ENCODE measurements at regions not wholly inside any gene's neighbourhood (a gene's known extent, or its start where the extent isn't known, plus 50 kb on each side); places are given as distances from the start of the nearest gene placed in this dataset.

DNA sequence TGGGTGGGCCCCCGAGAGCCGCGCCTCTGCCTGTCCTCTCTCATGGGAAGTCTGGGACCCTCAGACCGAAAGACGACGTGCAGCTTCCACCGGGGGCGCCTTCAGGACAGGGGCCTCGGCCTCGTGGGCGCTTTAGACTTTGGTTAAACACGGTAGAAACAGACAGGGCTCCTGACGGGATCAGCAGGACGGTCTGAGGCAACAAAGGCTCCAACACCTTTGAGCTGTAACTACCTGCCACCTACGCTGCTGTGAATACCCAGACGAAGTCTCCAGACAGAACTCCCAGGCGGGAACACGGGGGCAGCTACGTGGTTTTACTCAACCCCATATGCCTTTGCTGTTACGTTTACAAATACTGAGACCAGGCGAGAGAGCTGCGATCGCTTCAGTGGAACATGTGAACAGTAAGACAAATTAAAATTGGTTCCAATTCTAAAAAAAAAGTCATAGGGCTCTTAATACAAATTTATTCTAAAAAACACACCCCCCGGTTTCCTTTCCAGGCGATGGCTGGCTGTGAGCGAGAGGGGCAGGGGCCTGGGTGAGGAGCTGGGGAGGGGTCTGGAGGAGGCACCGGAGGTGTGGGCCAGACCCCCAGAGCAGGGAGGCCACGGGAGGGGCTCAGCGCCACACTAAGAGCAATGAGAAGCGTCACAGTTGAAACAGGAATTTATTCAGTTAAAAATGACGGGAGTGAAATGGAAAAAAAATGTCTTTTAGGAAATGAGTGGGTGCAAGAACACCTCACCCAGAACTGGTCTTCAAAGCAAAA is 453.2 kb downstream of the QKI start:
- Histone ChIP-seq H3K4ac (ENCODE audit: low read depth in 1 of 2, low read length in 2 of 2) (no peak overlapping the region), H2AFZ (ENCODE audit: low read depth, low read length) (no peak overlapping the region), H2AK5ac (ENCODE audit: low read length, severe bottlenecking) (no peak overlapping the region), H3K9ac (ENCODE audit: low read length) (no peak overlapping the region), H3K4me3 (ENCODE audit: insufficient read depth in 1 of 2, low read depth in 1 of 2, low read length in 2 of 2) (no peak overlapping the region), H3K36me3 (ENCODE audit: control insufficient read depth in 1 of 2, insufficient read depth in 2 of 2, low read depth in 1 of 2, low read length in 2 of 2) (peaks cover 0 to 3% of the 10 kb centered on the region in 2 experiments), H4K8ac (ENCODE audit: low read length) (no peak overlapping the region), H3K4me1 (ENCODE audit: control insufficient read depth, insufficient read depth, low read depth, low read length) (no peaks in the 10 kb centered on the region), H3K9me3 (ENCODE audit: control insufficient read depth, low read length) (no peaks in the 10 kb centered on the region), H3K79me1 (replicated peaks; ENCODE audit: low read length, poor library complexity, severe bottlenecking) (no peaks in the 10 kb centered on the region), H4K91ac (ENCODE audit: low read length) (no peak overlapping the region), H3K4me2 (ENCODE audit: low read length, poor library complexity, severe bottlenecking) (no peak overlapping the region), H2BK15ac (ENCODE audit: low read depth, poor library complexity, severe bottlenecking) (no peak overlapping the region), H3K27ac (ENCODE audit: low read length, poor library complexity, severe bottlenecking) (no peak overlapping the region), H2BK12ac (ENCODE audit: low read length in 2 of 2) (no peak overlapping the region), H3K27me3 (ENCODE audit: control insufficient read depth in 1 of 2, insufficient read depth in 1 of 2, low read length in 2 of 2) (no peaks in the 10 kb centered on the region), H2BK5ac (ENCODE audit: low read depth, low read length, poor library complexity, severe bottlenecking) (no peak overlapping the region), H2BK120ac (ENCODE audit: low read depth, low read length) (no peak overlapping the region), H3K18ac (ENCODE audit: low read depth in 1 of 2, low read length in 2 of 2) (no peak overlapping the region), H3K23ac (ENCODE audit: low read length in 2 of 2) (no peak overlapping the region), H3K14ac (ENCODE audit: low read length in 2 of 2) (no peak overlapping the region)
- 66% methylated on average over 27 of the region's 31 CpGs for WGBS
- no peak for DNase-seq

DNA sequence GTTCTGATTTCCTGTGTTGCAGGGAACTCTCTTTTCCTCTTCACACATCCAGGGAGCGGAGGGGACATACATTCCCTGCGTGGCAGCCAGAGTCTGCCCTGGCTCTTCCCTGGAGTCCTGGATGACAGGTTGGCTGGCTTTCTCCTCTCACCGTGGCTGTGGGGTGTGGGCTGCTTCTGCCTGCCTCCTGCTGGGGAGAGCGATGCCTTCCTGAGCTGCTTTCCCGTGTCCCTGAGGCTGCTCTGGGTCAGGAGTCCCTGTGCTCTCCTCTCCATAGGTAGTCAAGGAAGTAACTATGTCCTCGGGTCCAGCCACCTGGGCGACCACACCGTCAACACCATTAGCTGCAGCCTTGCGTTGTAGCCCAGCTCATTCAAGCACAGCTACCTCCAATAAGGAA is 451.7 kb downstream of the QKI start:
- H3K79me1 ChIP-seq (replicated peaks; ENCODE audit: low read length, poor library complexity, severe bottlenecking) = no peaks in the 10 kb centered on the region
- no peak overlapping the region for H2BK5ac ChIP-seq (ENCODE audit: low read depth, low read length, poor library complexity, severe bottlenecking)
- H3K18ac ChIP-seq (ENCODE audit: low read depth in 1 of 2, low read length in 2 of 2) = no peak overlapping the region
- H3K14ac ChIP-seq (ENCODE audit: low read length in 2 of 2) = peak overlapping the region in 1 of 2 experiments; percentile 11
- no peak overlapping the region for H3K4me3 ChIP-seq (ENCODE audit: insufficient read depth in 1 of 2, low read depth in 1 of 2, low read length in 2 of 2)
- H3K27me3 ChIP-seq (ENCODE audit: control insufficient read depth in 1 of 2, insufficient read depth in 1 of 2, low read length in 2 of 2) = no peaks in the 10 kb centered on the region
- H3K4me1 ChIP-seq (ENCODE audit: control insufficient read depth, insufficient read depth, low read depth, low read length) = no peaks in the 10 kb centered on the region
- H3K36me3 ChIP-seq (ENCODE audit: control insufficient read depth in 1 of 2, insufficient read depth in 2 of 2, low read depth in 1 of 2, low read length in 2 of 2) = peaks cover 0 to 3% of the 10 kb centered on the region in 2 experiments
- no peak overlapping the region for H4K8ac ChIP-seq (ENCODE audit: low read length)
- H2BK12ac ChIP-seq (ENCODE audit: low read length in 2 of 2) = no peak overlapping the region
- no peak for DNase-seq
- no peak overlapping the region for H2BK120ac ChIP-seq (ENCODE audit: low read depth, low read length)
- H3K9ac ChIP-seq (ENCODE audit: low read length) = no peak overlapping the region
- no peak overlapping the region for H4K91ac ChIP-seq (ENCODE audit: low read length)
- H3K9me3 ChIP-seq (ENCODE audit: control insufficient read depth, low read length) = no peaks in the 10 kb centered on the region
- no peak overlapping the region for H2BK15ac ChIP-seq (ENCODE audit: low read depth, poor library complexity, severe bottlenecking)
- H3K27ac ChIP-seq (ENCODE audit: low read length, poor library complexity, severe bottlenecking) = no peak overlapping the region
- 67% methylated on average over 9 of the region's 9 CpGs for WGBS
- H3K4me2 ChIP-seq (ENCODE audit: low read length, poor library complexity, severe bottlenecking) = no peak overlapping the region
- H3K23ac ChIP-seq (ENCODE audit: low read length in 2 of 2) = no peak overlapping the region
- H2AK5ac ChIP-seq (ENCODE audit: low read length, severe bottlenecking) = no peak overlapping the region
- no peak overlapping the region for H3K4ac ChIP-seq (ENCODE audit: low read depth in 1 of 2, low read length in 2 of 2)
- H2AFZ ChIP-seq (ENCODE audit: low read depth, low read length) = no peak overlapping the region

DNA sequence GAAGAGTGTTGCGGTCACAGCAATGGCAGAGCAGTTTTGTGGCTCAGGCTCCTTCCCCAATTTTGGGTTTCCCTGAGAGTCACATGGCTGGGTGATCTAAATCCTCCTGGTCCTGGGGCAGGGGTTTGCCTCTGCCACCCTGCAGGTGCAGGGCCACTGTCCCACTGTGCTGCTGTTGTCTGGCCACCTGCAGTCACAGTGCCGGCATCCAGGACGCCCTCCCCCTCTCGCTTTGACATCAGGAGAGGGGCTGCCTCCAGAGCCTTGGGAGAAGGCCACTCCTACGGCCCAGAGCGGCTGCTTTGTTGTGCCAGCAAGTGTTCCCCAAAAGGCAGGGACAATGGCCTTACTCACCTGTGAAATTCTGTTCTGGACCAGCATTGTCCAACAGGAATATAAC is 449.0 kb downstream of the QKI start:
- 72% methylated on average over 6 of the region's 6 CpGs for WGBS

DNA sequence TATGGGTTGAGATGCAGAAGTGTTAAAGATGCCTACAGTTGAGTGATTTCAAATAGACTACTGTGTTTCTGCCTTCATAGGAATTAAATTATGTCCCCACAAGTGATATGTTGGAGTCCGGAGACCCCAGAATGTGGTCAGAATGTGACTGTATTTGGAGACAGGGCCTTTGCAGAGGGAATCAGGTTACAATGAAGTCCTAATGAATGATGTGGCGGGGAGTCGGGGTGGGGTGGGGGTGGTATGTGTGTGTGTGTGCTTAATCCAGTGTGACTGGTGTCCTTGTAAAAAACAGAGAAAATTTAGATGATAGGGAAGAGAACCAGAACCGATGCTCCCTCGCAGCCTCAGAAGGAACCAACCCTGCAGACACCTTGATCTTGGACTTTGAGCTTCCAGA is 448.2 kb downstream of the QKI start:
- Histone ChIP-seq H4K8ac (ENCODE audit: low read length) (no peak overlapping the region), H3K27me3 (ENCODE audit: control insufficient read depth in 1 of 2, insufficient read depth in 1 of 2, low read length in 2 of 2) (no peaks in the 10 kb centered on the region), H3K4me1 (ENCODE audit: control insufficient read depth, insufficient read depth, low read depth, low read length) (peaks cover 4% of the 10 kb centered on the region), H3K9ac (ENCODE audit: low read length) (no peak overlapping the region), H2AFZ (ENCODE audit: low read depth, low read length) (no peak overlapping the region), H2AK5ac (ENCODE audit: low read length, severe bottlenecking) (no peak overlapping the region), H4K91ac (ENCODE audit: low read length) (no peak overlapping the region), H3K4me2 (ENCODE audit: low read length, poor library complexity, severe bottlenecking) (no peak overlapping the region), H2BK120ac (ENCODE audit: low read depth, low read length) (no peak overlapping the region), H2BK12ac (ENCODE audit: low read length in 2 of 2) (no peak overlapping the region), H3K4me3 (ENCODE audit: insufficient read depth in 1 of 2, low read depth in 1 of 2, low read length in 2 of 2) (no peak overlapping the region), H3K36me3 (ENCODE audit: control insufficient read depth in 1 of 2, insufficient read depth in 2 of 2, low read depth in 1 of 2, low read length in 2 of 2) (peaks cover 0 to 3% of the 10 kb centered on the region in 2 experiments), H3K79me1 (replicated peaks; ENCODE audit: low read length, poor library complexity, severe bottlenecking) (no peaks in the 10 kb centered on the region), H2BK15ac (ENCODE audit: low read depth, poor library complexity, severe bottlenecking) (no peak overlapping the region), H3K23ac (ENCODE audit: low read length in 2 of 2) (no peak overlapping the region), H2BK5ac (ENCODE audit: low read depth, low read length, poor library complexity, severe bottlenecking) (no peak overlapping the region), H3K27ac (ENCODE audit: low read length, poor library complexity, severe bottlenecking) (no peak overlapping the region), H3K9me3 (ENCODE audit: control insufficient read depth, low read length) (no peaks in the 10 kb centered on the region), H3K18ac (ENCODE audit: low read depth in 1 of 2, low read length in 2 of 2) (no peak overlapping the region), H3K4ac (ENCODE audit: low read depth in 1 of 2, low read length in 2 of 2) (no peak overlapping the region), H3K14ac (ENCODE audit: low read length in 2 of 2) (no peak overlapping the region)
- DNase-seq = no peak
- WGBS = 91% methylated on average over 5 of the region's 5 CpGs

More for the DNA sequence above, 449.0 kb downstream of the QKI start:
- Histone ChIP-seq H2BK15ac (ENCODE audit: low read depth, poor library complexity, severe bottlenecking) (no peak overlapping the region), H3K4me1 (ENCODE audit: control insufficient read depth, insufficient read depth, low read depth, low read length) (peaks cover 3% of the 10 kb centered on the region), H3K4ac (ENCODE audit: low read depth in 1 of 2, low read length in 2 of 2) (no peak overlapping the region), H3K18ac (ENCODE audit: low read depth in 1 of 2, low read length in 2 of 2) (no peak overlapping the region), H2BK120ac (ENCODE audit: low read depth, low read length) (no peak overlapping the region), H3K27ac (ENCODE audit: low read length, poor library complexity, severe bottlenecking) (no peak overlapping the region), H3K79me1 (replicated peaks; ENCODE audit: low read length, poor library complexity, severe bottlenecking) (no peaks in the 10 kb centered on the region), H3K9ac (ENCODE audit: low read length) (no peak overlapping the region), H3K14ac (ENCODE audit: low read length in 2 of 2) (peak overlapping the region in 1 of 2 experiments; percentile 44), H2BK5ac (ENCODE audit: low read depth, low read length, poor library complexity, severe bottlenecking) (no peak overlapping the region), H3K4me2 (ENCODE audit: low read length, poor library complexity, severe bottlenecking) (no peak overlapping the region), H3K27me3 (ENCODE audit: control insufficient read depth in 1 of 2, insufficient read depth in 1 of 2, low read length in 2 of 2) (no peaks in the 10 kb centered on the region), H3K9me3 (ENCODE audit: control insufficient read depth, low read length) (no peaks in the 10 kb centered on the region), H4K91ac (ENCODE audit: low read length) (no peak overlapping the region), H3K36me3 (ENCODE audit: control insufficient read depth in 1 of 2, insufficient read depth in 2 of 2, low read depth in 1 of 2, low read length in 2 of 2) (peaks cover 0 to 3% of the 10 kb centered on the region in 2 experiments), H3K4me3 (ENCODE audit: insufficient read depth in 1 of 2, low read depth in 1 of 2, low read length in 2 of 2) (no peak overlapping the region), H2AFZ (ENCODE audit: low read depth, low read length) (no peak overlapping the region), H3K23ac (ENCODE audit: low read length in 2 of 2) (no peak overlapping the region), H2AK5ac (ENCODE audit: low read length, severe bottlenecking) (peak overlapping the region; percentile 71), H2BK12ac (ENCODE audit: low read length in 2 of 2) (no peak overlapping the region), H4K8ac (ENCODE audit: low read length) (no peak overlapping the region)
- DNase-seq = no peak
